UCSD-AML1 (cell line): ENCODE measurements at regions not wholly inside any gene's neighbourhood (a gene's known extent, or its start where the extent isn't known, plus 50 kb on each side); places are given as distances from the start of the nearest gene placed in this dataset.
A peak's percentile ranks its signal among the peaks of the same experiment; 100 is the strongest.

Source experiments
- DNase-seq: peaks from one replicate; lab custom pipeline; 2025; ENCODE audit not compliant: unreplicated experiment; lab: John Stamatoyannopoulos, UW

GRCh38 chr2:137823196-137823595 lies 141.1 kb upstream of the HNMT start:
- no peak for DNase-seq

- no peak for DNase-seq
Observed at GRCh38 chr2:137824501-137824900, 139.8 kb upstream of the HNMT start.

- DNase-seq: no peak
Observed at GRCh38 chr2:137826373-137827372, 137.6 kb upstream of the HNMT start.

- DNase-seq: no peak
Observed at GRCh38 chr2:137828624-137829023, 135.6 kb upstream of the HNMT start.

GRCh38 chr2:137829251-137829650 lies 135.0 kb upstream of the HNMT start:
- no peak for DNase-seq

- DNase-seq: no peak
Observed at GRCh38 chr2:137834760-137835379, 129.4 kb upstream of the HNMT start.

GRCh38 chr2:137836671-137837070 lies 127.6 kb upstream of the HNMT start:
- DNase-seq: no peak

- no peak for DNase-seq
Observed at GRCh38 chr2:137837830-137838229, 126.4 kb upstream of the HNMT start.

GRCh38 chr2:137838255-137839092 lies 125.8 kb upstream of the HNMT start:
- no peak for DNase-seq

- DNase-seq: no peak
Observed at GRCh38 chr2:137842430-137842829, 121.8 kb upstream of the HNMT start.

GRCh38 chr2:137842952-137843351 lies 121.3 kb upstream of the HNMT start:
- no peak for DNase-seq

GRCh38 chr2:137845422-137845821 lies 118.9 kb upstream of the HNMT start:
- no peak for DNase-seq

GRCh38 chr2:137846993-137847392 lies 117.3 kb upstream of the HNMT start:
- DNase-seq: no peak

GRCh38 chr2:137847443-137847842 lies 116.8 kb upstream of the HNMT start:
- no peak for DNase-seq

GRCh38 chr2:137857881-137858280 lies 106.4 kb upstream of the HNMT start:
- DNase-seq: no peak

GRCh38 chr2:137862651-137863050 lies 101.6 kb upstream of the HNMT start:
- no peak for DNase-seq

- peak; percentile 24 for DNase-seq
Observed at GRCh38 chr2:137865954-137866540, 98.2 kb upstream of the HNMT start.

- DNase-seq: no peak
Observed at GRCh38 chr2:137870682-137871081, 93.6 kb upstream of the HNMT start.

GRCh38 chr2:137872577-137872976 lies 91.7 kb upstream of the HNMT start:
- no peak for DNase-seq

- DNase-seq: no peak
Observed at GRCh38 chr2:137873536-137874244, 90.6 kb upstream of the HNMT start.
